Smooth muscle cell (in vitro differentiated cells): ENCODE measurements at regions not wholly inside any gene's neighbourhood (a gene's known extent, or its start where the extent isn't known, plus 50 kb on each side); places are given as distances from the start of the nearest gene placed in this dataset.

Source experiments
- DNase-seq: peaks from one replicate; lab custom pipeline; 2025; ENCODE audit not compliant: unreplicated experiment; lab: John Stamatoyannopoulos, UW
- H2AFZ ChIP-seq: fragments of 200-600 bp; sonication (generic); 2 replicates; pipeline ENCODE4 v1.6.0; 2016; ENCODE audit warnings: antibody characterized with exemption, low read depth, mild to moderate bottlenecking
- H3F3A ChIP-seq: fragments of 200-600 bp; sonication (generic); 2 replicates; pipeline ENCODE4 v1.6.0; 2017; ENCODE audit warnings: antibody characterized with exemption, low read depth
- H3K27ac ChIP-seq: fragments of 200-600 bp; sonication (generic); 2 replicates; pipeline ENCODE4 v1.5.1; 2016; ENCODE audit warnings: low read depth, mild to moderate bottlenecking
- H3K27me3 ChIP-seq: fragments of 200-600 bp; sonication (generic); 2 replicates; pipeline ENCODE4 v1.6.1; 2016; ENCODE audit warnings: low read depth, mild to moderate bottlenecking
- H3K36me3 ChIP-seq: fragments of 200-600 bp; sonication (generic); 2 replicates; pipeline ENCODE4 v1.5.1; 2016; ENCODE audit warnings: low read depth
- H3K4me1 ChIP-seq: fragments of 200-600 bp; sonication (generic); 2 replicates; pipeline ENCODE4 v1.5.1; 2016; ENCODE audit warnings: low read depth
- H3K4me2 ChIP-seq: fragments of 200-600 bp; sonication (generic); 2 replicates; pipeline ENCODE4 v1.6.0; 2016; ENCODE audit warnings: mild to moderate bottlenecking
- H3K4me3 ChIP-seq: fragments of 200-600 bp; sonication (generic); 2 replicates; pipeline ENCODE4 v1.5.1; 2016; ENCODE audit warnings: mild to moderate bottlenecking
- H3K79me2 ChIP-seq: fragments of 200-600 bp; sonication (generic); 2 replicates; pipeline ENCODE4 v1.6.0; 2016; ENCODE audit warnings: low read depth, mild to moderate bottlenecking
- H3K9ac ChIP-seq: fragments of 200-600 bp; sonication (generic); 2 replicates; pipeline ENCODE4 v1.6.0; 2016; ENCODE audit warnings: low read depth
- H3K9me3 ChIP-seq: fragments of 200-600 bp; sonication (generic); replicated peaks from 2 replicates; pipeline ENCODE4 v1.5.1; 2016; ENCODE audit warnings: low read depth
- H4K20me1 ChIP-seq: fragments of 200-600 bp; sonication (generic); 2 replicates; pipeline ENCODE4 v1.6.0; 2016; ENCODE audit warnings: low read depth
- CTCF ChIP-seq: fragments of 200-600 bp; sonication (generic); IDR thresholded peaks from 2 replicates; pipeline ENCODE4 v1.5.1; 2017; ENCODE audit warnings: borderline replicate concordance, mild to moderate bottlenecking, antibody characterized with exemption; ENCODE audit not compliant: insufficient read depth, poor library complexity, severe bottlenecking
- WGBS: methylation state at CpG from one replicate; pipeline ENCODE4 v1.1.7; 2016; ENCODE audit warnings: low lambda C conversion rate; 5-methylcytosine and 5-hydroxymethylcytosine counted together

GRCh38 chr9:96052686-96053085 is 177.2 kb downstream of the ERCC6L2 start:
- Histone ChIP-seq H3K9me3 (no peaks in the 10 kb centered on the region), H3K9ac (no peak overlapping the region), H3K27me3 (no peaks in the 10 kb centered on the region), H3K4me2 (no peak overlapping the region), H3K79me2 (no peaks in the 10 kb centered on the region), H3F3A (no peaks in the 10 kb centered on the region), H3K36me3 (no peaks in the 10 kb centered on the region), H4K20me1 (no peaks in the 10 kb centered on the region), H3K4me3 (no peak overlapping the region), H3K27ac (no peak overlapping the region), H3K4me1 (peaks cover 16% of the 10 kb centered on the region), H2AFZ (no peak overlapping the region)
- DNase-seq = no peak
- WGBS = 70% methylated on average over 6 of the region's 6 CpGs
- no peak for TF ChIP-seq CTCF

GRCh38 chr9:96051423-96051822 is 175.9 kb downstream of the ERCC6L2 start:
- no peak overlapping the region for H2AFZ ChIP-seq
- H3K27me3 ChIP-seq = no peaks in the 10 kb centered on the region
- no peak overlapping the region for H3K27ac ChIP-seq
- H3K4me1 ChIP-seq = peaks cover 22% of the 10 kb centered on the region
- DNase-seq = no peak
- no peaks in the 10 kb centered on the region for H3K79me2 ChIP-seq
- no peaks in the 10 kb centered on the region for H3K36me3 ChIP-seq
- WGBS = 83% methylated on average over 7 of the region's 7 CpGs
- no peak overlapping the region for H3K9ac ChIP-seq
- no peaks in the 10 kb centered on the region for H4K20me1 ChIP-seq
- no peak overlapping the region for H3K4me2 ChIP-seq
- H3K4me3 ChIP-seq = no peak overlapping the region
- TF ChIP-seq CTCF = no peak
- no peaks in the 10 kb centered on the region for H3F3A ChIP-seq
- no peaks in the 10 kb centered on the region for H3K9me3 ChIP-seq

GRCh38 chr9:96050861-96051155 is 175.3 kb downstream of the ERCC6L2 start:
- Histone ChIP-seq H3K4me2 (no peak overlapping the region), H4K20me1 (no peaks in the 10 kb centered on the region), H3K9ac (no peak overlapping the region), H3K27me3 (no peaks in the 10 kb centered on the region), H3K4me3 (no peak overlapping the region), H3K9me3 (no peaks in the 10 kb centered on the region), H3K4me1 (peaks cover 22% of the 10 kb centered on the region), H3K79me2 (no peaks in the 10 kb centered on the region), H2AFZ (no peak overlapping the region), H3F3A (no peaks in the 10 kb centered on the region), H3K36me3 (no peaks in the 10 kb centered on the region), H3K27ac (no peak overlapping the region)
- no peak for DNase-seq
- TF ChIP-seq CTCF = no peak
- WGBS = 97% methylated on average over 7 of the region's 7 CpGs

- H3K27ac ChIP-seq = no peak overlapping the region
- peaks cover 22% of the 10 kb centered on the region for H3K4me1 ChIP-seq
- no peak overlapping the region for H3K4me3 ChIP-seq
- H3K9ac ChIP-seq = no peak overlapping the region
- no peaks in the 10 kb centered on the region for H3F3A ChIP-seq
- H3K79me2 ChIP-seq = no peaks in the 10 kb centered on the region
- no peaks in the 10 kb centered on the region for H3K27me3 ChIP-seq
- WGBS = 94% methylated on average over 29 of the region's 30 CpGs
- TF ChIP-seq CTCF = no peak
- no peaks in the 10 kb centered on the region for H4K20me1 ChIP-seq
- no peaks in the 10 kb centered on the region for H3K36me3 ChIP-seq
- DNase-seq = no peak
- no peak overlapping the region for H3K4me2 ChIP-seq
- H2AFZ ChIP-seq = no peak overlapping the region
- H3K9me3 ChIP-seq = no peaks in the 10 kb centered on the region
These were observed 174.8 kb downstream of the ERCC6L2 start for GRCh38 chr9:96050048-96050860.
